GM18867 (cell line): ENCODE measurements at regions not wholly inside any gene's neighbourhood (a gene's known extent, or its start where the extent isn't known, plus 50 kb on each side); places are given as distances from the start of the nearest gene placed in this dataset.

Experiments
- ATAC-seq: cut with Tn5 transposase; IDR thresholded peaks from one replicate; pipeline ENCODE4 v1.9.1; 2021; ENCODE audit warnings: mild to moderate bottlenecking, moderate library complexity; ENCODE audit not compliant: unreplicated experiment

GRCh38 chrX:88397551-88397950 is 349.5 kb upstream of the CPXCR1 start:
- ATAC-seq = no peak

GRCh38 chrX:88416002-88416401 is 331.0 kb upstream of the CPXCR1 start:
- ATAC-seq = no peak

GRCh38 chrX:88416965-88417364 is 330.1 kb upstream of the CPXCR1 start:
- no peak for ATAC-seq

- no peak for ATAC-seq
Observed at GRCh38 chrX:88424071-88424470, 323.0 kb upstream of the CPXCR1 start.

DNA sequence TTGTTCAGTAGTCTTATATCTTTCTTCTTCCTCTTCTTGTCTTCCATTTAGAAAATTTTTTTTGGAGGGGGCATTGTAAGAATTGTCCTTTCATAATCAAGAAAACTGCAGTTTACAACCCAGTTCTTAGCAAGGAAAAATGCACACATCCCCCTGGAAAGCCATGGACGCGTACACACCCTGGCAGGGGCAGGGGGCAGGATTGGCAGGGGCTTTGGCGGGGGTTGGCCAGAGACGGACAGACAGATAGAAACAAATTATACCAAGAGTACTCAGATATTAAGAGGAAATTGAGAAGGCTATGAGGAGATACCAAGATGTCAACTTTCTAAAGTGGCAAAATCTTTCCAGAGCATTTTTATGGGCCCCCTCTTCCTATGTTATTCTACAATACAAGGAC is 322.5 kb upstream of the CPXCR1 start:
- ATAC-seq = no peak

DNA sequence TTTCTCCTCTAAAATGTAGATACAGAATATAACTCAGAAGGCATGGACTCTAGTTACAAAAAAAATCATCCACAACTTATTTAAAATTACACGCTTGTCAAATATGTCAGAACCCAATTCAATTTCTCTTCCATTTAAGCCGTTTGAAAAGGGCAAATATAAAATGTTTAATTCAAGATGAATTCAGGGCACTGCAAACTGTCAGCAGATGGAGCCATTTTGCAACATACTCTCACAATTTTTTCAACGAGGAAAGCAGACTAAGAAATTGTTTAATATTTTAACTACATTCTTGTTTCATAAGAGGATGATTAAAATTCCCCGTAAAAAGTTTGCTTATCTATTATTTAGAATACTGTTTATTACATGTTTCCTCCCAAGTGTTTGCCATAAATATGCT is 321.3 kb upstream of the CPXCR1 start:
- ATAC-seq = no peak

- ATAC-seq = no peak
Observed at GRCh38 chrX:88437563-88437962, 309.5 kb upstream of the CPXCR1 start.

- ATAC-seq = no peak
Observed at GRCh38 chrX:88438209-88438608, 308.8 kb upstream of the CPXCR1 start.

GRCh38 chrX:88439935-88440334 is 307.1 kb upstream of the CPXCR1 start:
- no peak for ATAC-seq
